HuH-7.5 (cell line): ENCODE measurements at regions not wholly inside any gene's neighbourhood (a gene's known extent, or its start where the extent isn't known, plus 50 kb on each side); places are given as distances from the start of the nearest gene placed in this dataset.
"Not testable (repeated sequence)": the region's sequence is repeated elsewhere in the genome, so short reads cannot be mapped to it uniquely, and the experiment has no call there.

ENCODE experiments used
- DNase-seq: peaks from one replicate; pipeline ENCODE4 v3.0.0; 2011; ENCODE audit warnings: low spot score

DNA sequence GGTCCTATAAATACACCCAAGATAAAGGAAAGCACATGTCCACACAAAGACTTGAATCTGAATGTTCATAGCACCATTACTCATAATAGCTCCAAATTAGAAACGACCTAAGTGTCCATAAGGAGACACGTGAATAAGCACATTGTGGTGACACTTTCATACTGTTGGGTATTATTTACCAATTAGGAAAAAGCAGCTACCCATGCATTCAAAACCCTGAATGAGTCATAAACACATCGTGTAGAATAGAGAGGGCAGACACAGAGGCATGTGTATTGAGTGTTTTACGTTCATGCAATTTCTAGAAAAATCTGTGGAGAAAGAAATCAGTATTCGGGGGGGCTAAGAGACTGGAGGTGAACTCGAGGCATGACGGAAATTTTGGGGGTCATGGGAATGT is 396.7 kb downstream of the THBS2 start:
- DNase-seq = no peak

DNA sequence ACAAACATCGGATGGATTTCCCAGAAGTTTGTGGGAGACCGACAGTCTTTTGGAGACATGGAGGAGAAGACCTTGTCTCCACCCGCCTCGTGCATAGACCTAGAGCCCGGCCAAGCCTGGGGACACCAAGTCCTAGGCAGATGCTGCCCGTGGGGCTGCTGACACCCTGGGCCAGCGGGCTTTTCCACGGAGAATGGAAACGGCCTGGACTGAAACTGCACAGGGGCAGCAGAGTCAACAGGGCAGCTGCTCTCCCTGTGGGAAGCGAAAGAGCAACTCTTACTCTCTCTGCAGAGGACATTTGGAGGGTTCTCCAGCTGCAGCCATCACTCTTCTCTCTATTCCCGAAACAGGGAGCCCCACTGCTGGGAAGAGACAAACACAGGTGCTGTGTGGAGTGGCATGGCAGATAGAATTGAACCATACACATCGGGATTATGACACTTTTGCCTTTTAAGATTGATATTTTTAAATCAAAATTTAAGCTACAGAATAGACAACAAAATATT is 401.2 kb downstream of the THBS2 start:
- DNase-seq = no peak

DNA sequence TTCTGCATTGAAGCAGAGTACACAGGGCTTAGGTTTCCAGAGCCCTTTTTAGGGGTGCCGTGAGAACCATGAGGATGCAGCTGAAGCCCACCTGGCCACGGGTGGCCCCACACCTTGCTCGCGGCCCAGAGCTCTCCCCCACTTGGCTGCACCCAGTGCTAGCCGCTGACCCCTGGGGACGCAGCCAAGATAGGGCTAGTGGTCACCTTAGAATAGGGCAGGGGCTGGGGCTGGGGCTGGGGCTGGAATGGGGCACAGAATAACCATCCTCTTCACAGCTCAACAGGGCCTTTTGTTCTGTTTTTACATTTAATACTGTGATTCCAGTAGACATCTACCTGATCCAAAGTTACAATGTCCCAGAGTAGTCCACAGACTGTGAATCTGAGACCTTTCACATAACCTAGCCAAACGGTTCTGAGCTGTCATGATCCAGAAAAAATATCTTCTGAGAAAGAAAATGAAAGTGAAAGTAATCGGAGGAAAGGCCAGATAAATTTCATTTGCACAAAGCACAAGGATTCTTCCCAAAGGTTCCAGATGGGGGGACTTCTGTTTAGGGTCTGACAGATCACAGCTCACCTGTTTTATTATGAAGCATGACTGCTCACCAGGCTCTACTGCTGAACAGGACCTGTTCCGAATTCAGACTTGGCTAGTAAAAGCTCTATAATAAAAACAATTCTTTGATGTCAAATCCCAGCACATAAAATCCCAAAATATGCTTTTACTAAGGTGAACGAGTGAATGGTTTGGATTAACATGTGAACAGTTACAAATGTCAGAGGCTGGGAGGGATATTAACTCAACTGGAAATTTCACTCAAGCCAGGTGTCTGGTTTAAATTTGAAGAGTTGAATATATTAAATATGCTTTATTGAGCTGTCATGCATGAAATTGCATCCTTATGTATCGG is 401.9 kb downstream of the THBS2 start:
- DNase-seq = no peak

DNA sequence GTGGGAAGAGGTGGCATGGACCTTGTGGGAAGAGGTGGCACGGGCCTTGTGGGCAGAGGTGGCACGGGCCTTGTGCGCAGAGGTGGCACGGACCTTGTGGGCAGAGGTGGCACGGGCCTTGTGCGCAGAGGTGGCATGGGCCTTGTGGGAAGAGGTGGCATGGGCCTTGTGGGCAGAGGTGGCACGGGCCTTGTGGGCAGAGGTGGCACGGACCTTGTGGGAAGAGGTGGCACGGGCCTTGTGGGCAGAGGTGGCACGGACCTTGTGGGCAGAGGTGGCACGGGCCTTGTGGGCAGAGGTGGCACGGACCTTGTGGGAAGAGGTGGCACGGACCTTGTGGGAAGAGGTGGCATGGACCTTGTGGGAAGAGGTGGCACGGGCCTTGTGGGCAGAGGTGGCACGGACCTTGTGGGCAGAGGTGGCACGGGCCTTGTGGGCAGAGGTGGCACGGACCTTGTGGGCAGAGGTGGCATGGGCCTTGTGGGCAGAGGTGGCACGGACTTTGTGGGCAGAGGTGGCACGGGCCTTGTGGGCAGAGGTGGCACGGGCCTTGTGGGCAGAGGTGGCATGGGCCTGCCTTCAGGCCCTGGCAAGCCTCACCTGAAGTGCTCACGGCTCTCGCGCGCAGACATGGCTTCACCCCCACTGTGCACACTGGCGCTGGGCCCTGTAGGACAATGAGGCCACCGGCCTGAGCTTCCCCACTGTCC is 403.5 kb downstream of the THBS2 start:
- not testable (repeated sequence) for DNase-seq

DNA sequence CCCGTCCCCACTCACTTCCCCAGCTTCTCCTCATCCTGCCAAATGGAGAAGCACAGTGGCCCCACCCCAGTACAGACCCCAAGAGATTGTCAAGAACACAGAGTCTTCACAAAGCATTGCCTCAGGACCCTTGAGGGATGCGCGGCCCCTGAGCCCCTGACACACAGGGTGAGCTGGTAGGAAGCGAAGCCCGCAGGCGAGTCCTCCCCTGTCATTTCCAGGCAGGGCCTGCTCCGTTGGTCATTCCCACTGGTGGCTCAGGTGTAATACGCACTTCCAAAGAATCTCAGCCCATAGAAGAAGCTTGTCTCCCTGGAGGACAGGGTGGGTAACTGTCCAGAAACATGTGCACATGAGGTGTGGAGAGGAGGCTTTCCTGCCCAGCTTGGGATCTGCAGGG is 404.2 kb downstream of the THBS2 start:
- DNase-seq = no peak

DNA sequence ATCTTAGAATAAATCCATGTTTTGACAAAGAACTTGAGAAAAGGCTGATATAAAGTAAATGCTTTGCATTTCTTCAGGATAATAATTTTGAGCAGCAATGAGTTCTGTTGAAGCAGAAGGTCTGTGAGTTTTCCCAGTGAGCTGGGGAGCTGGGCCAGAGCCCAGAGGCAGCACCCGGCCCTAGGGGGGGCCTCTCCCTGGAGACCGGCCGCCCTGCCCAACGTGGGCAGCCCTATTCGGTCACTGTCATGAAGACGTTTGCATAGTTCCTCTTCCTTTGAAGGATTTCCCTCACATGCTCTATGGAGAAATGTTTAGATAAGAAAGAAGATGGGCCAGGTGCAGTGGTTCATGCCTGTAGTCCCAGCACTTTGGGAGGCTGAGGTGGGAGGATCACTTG is 404.8 kb downstream of the THBS2 start:
- no peak for DNase-seq

DNA sequence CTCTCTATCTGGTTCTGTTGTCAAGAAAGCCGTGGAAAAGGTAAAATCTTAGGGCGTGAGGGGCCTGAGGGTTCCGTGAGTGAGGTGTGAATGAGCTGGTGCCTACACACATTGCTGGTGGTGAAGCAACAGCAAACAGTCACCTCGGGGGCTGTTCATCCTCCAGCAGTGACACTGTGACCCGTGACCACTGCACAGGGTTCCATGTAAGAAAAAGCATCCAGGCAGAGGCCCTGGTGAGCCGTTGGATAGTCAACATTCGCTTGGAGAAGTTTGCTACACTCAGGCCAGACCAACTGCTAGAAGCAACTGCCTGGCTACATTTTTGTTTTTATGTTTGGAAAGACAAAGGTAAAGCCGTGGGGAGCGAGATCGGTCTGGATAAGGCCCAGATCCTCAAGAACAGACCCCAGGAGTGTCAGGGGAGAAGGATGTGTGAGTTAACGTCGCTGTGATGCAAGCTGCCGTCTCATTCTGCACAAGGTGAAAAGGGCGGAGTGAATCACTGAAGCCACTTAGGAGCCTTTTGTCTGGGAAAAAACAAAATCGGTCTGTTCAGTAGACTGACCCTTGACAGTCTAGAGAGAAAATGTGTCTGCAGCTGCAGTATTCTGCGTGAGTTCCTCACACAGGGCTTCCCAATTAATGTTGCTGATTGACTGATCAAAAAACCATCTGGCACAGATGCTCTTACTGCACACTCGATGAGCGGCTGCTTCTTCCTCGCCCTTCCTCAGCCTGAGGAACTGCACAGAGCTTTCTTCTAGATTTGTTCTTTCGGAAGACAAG is 404.0 kb downstream of the SMOC2 start:
- no peak for DNase-seq

DNA sequence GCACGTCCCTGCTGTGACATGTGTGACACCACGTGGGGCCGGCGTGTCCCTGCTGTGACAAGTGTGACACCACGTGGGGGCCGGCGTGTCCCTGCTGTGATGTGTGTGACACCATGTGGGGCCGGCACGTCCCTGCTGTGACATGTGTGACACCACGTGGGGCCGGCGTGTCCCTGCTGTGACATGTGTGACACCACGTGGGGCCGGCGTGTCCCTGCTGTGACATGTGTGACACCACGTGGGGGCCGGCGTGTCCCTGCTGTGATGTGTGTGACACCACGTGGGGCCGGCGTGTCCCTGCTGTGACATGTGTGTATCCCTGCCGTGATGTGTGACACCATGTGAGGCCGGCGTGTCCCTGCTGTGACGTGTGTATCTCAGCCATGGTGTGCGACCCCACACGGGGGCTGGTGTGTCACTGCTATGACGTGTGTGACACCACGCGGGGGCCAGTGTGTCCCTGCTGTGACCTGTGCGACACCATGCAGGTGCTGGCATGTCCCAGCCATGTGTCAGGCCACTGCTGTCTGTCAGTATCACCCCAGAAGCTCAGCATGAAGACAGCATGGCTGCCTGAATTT is 401.7 kb downstream of the SMOC2 start:
- not testable (repeated sequence) for DNase-seq

DNA sequence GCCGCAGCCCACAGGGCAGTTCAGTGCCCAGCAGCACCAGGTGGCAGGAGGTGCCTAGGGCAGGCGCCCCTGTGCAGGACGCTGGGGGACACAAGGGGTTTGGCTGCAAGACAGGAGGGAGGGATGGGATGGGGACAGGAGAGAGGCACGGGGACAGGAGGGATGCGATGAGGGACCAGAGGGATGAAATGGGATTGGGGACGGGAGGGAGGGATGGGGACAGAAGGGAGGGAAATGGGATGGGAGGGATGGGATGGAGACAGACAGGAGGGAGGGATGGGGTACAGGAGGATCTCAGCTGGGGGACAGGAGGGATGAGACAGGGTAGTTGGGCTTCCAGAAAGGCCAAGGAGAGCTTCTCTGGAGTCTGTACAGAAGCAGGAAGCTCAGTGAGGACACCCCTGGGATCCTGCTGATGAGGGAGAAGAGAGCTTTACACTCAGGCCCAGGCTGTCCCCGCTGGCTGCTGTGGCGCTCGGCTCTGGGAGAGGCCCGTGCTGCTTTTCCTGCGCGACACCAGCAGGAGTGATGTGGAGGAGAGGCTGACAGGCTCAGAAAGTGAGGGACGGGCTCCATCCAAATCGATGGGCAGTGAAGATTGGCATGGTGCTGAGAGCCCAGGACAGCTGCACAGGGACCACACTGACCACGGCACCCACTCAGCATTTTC is 400.8 kb downstream of the SMOC2 start:
- no peak for DNase-seq

DNA sequence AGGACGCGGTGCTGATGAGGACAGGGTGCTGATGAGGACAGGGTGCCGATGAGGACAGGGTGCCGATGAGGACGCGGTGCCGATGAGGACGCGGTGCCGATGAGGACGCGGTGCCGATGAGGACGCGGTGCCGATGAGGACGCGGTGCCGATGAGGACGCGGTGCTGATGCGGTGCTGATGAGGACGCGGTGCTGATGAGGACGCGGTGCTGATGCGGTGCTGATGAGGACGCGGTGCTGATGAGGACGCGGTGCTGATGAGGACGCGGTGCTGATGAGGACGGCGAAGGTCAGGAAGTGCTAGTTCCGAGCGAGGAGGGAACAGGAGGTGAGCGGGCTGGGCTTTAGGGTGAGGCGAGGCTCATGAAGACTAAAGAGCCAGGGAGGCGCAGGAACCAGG is 399.9 kb downstream of the SMOC2 start:
- DNase-seq = not testable (repeated sequence)

DNA sequence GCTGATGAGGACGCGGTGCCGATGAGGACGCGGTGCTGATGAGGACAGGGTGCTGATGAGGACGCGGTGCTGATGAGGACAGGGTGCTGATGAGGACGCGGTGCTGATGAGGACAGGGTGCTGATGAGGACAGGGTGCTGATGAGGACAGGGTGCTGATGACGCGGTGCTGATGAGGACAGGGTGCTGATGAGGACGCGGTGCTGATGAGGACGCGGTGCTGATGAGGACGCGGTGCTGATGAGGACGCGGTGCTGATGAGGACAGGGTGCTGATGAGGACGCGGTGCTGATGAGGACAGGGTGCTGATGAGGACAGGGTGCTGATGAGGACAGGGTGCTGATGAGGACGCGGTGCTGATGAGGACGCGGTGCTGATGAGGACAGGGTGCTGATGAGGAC is 399.3 kb downstream of the SMOC2 start:
- not testable (repeated sequence) for DNase-seq

DNA sequence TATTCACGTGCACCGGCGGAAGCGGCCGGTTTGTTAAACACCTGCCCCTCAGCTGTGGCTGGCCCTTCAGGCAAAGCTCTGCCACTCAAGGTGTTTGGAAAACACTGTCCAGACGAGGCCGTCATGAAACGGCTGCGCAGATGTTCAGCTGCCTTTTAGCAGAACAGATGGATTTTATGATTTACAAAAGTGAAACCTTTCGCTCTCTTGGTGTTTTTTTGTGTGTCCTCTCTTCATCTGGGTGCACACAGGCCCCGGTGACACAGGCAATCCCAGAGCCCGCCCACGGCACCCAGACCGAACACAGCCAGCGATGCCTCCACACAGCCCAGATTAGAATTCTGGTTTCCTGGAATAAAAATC is 397.0 kb downstream of the SMOC2 start:
- no peak for DNase-seq

DNA sequence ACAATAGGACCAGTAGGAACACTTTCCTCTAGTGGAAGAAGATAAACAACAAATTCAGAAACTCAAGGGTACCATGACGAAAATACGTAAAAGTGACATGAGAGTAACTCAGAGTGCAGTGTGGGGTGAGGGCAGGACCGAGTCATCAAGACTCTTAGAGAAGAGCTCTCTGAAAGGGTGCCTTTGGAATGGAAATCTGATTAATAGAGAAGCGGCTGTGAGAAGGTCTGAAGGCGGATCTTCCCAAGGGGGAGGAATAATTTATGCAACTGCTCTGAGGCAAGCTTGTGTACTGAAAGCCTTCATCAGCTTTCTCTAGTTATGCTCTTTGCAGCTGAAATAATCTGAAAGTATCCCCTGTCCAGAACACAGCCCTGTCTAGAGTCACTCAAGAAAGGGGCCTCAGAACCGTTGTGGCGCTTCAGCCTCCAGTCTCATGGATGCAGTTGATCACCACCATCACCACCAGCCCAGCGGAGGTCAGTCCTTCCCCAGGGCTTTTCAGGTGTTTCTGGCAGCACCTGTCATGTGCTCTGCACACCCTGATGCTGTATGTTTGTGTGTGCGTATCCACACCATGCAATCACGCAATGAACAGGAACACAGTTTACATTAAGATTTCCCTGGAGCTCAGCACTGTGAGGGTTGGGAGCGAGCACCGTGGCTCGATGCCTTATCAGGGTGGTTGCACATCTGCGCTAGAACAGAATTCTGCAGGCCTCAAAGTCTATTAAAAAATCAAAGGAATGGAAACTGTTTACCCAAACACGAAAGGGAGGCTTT is 396.5 kb downstream of the SMOC2 start:
- no peak for DNase-seq

DNA sequence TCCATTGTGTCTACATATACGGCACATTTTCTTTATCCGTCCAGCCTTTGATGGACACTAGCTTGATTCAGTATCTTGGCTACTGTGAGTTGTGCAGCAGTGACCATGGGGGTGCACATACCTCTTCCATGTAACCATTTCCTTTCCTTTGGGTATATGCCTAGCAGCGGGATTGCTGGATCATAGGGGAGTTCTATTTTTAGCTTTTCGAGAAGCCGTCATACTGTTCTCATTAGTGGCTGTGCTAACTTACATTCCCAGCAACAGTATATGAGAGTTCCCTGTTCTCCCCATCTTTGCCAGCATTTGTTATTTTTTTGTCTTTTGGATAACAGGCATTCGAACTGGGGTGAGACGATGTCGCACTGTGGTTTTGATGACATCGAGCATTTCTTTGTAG is 395.0 kb downstream of the SMOC2 start:
- DNase-seq = no peak

DNA sequence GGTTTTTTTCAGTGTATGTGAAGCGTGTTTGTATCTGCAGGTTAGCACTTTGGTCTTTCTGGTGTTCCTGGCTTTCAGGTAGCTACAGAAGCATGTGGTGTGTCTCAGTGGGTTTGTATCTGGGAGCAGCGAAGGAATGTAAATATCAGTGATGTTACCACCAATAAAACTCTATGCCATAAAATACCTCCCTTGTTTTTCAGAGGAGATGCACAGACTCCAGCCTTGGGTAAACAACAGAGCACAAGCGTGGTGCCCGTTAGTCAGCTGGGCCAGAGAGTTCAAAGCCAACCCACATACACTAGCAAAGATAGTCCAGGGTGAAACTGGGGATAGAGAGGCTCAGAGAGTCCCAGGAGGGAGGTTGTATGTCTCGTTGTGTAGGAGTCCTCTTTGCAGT is 393.8 kb downstream of the SMOC2 start:
- DNase-seq = no peak

DNA sequence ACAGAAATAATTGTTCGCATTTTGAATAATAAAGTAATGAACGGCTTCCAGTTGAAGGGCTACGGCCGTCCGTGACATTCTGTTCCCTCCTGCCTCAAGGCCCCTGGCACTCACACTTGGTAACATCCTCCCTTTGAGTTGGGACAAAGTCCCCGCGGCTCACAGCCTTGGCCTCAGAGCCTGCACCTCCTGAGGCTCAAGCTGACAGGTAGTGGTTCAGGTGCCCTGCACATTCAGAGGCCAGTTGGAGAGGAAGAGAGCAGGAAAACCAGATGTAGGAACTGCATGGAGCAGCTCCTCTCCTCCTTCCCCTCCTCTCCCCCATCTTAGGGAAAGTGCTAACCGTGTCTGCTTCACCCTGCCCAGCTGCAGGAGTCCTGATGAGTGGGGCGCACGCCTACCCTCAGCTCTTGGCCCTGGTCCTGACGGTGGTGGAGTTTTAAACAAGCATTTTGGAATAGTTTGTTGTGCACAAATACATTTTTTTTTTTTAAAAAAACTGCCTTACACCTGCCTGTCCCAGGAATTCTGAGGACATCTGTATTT is 393.1 kb downstream of the SMOC2 start:
- no peak for DNase-seq

DNA sequence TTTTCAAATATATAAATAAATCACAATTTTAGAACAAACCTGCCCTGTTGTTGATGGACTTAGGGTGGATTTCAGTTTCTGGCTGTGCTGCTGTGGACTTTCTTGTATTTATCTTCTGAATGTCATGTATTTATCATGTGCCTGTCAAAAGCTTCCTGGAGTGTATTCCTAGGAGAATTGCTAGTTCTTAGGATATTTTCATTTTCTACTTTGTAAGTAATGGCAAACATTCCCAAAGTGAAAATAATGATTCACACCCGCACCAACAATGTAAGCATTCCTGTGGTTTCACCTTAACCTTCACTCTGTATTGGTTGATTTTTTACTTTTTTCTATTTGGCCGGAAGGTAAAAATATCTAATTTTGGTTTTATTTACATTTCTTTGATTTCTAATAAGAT is 387.8 kb downstream of the SMOC2 start:
- no peak for DNase-seq

DNA sequence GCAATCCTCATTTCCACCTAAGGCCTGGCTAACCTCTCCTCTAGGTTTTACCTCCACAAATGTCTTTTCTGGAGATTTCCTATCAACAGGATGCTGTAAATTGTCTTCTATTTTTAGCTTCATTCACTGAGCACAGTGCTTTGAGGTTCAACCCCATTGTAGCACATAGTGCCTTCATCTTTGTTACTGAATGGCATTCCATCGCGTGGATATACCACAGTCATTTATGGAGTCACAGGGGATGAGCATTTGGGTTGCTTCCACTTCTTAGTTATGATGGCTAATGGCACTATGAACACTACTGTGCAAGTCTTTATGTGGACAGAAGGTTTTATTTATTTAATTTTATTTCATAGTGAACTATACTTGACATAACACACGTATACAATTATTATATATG is 387.1 kb downstream of the SMOC2 start:
- no peak for DNase-seq

DNA sequence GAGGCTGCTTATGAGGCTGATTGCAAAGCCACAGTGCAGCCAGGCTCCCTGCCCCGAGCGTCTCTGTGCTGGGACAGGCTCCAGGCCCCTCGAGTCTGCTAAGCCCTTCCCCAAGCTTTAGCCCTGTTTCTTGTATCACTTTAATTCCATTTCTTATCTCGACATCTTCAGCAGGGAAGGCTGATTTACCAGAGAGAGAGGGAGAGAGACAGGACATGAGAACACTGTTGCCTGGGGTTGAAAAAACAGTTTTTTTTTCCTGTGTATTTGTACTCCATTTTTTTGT is 386.5 kb downstream of the SMOC2 start:
- DNase-seq = no peak

DNA sequence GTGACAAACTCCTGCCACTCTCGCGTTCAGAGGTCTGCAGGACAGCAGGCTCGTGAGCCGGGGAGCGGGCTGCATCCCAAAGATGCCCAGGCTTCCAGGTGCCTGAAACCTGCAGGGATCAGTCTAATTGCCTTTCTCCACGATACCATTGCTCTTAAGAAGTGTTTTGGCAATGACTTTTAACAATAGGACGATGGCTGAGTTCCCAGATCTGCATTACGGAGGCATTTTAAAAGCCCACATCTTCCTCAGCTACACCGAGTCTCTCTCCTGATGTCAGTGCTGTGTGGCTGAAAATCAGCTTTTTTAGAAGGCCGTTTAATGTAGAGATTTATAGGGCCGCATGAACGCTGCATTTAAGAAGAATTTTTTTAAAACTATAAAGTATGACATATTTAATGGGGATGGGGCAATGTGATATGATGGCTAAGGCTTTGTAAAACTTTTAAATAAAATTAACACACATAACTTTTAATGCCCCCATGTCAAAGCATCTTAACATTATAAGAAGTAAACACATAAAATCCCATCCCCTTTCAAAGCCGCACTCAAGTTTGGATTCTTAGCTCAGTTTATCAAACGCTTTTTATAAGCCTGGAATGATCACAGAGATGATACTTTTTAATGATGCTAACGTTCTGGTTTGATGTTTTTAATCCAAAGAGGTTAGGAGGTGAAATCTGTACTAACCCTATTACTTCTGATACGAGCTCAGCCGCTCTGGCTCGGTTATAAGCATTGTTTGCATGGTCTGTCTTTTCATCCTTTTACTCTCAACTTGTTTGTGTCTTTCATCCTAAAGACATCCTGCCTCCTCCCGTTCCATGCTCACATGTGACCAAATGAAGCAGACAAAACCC is 386.0 kb downstream of the SMOC2 start:
- DNase-seq = no peak
